ENCODE measurements at regions not wholly inside any gene's neighbourhood (a gene's known extent, or its start where the extent isn't known, plus 50 kb on each side); places are given as distances from the start of the nearest gene placed in this dataset.

GRCh38 chr21:17964199-17964598, 145.0 kb upstream of the C21orf91 start:
- Histone ChIP-seq H3K9ac (replicated peaks in 1 of 4; ENCODE audit: extremely low read depth in 1 of 4, low read depth in 3 of 4, low read length in 3 of 4) (no peak overlapping the region), H3K4me2 (ENCODE audit: insufficient read depth in 1 of 2, low read depth in 2 of 2, low read length in 2 of 2) (no peak overlapping the region), H4K20me1 (replicated peaks in 1 of 2; ENCODE audit: control insufficient read depth in 1 of 2, insufficient read depth in 2 of 2, low read length in 2 of 2) (no peaks in the 10 kb centered on the region), H3K9me3 (ENCODE audit: insufficient read depth in 2 of 2, low read depth in 1 of 2, low read length in 1 of 2) (no peaks in the 10 kb centered on the region), H4K8ac (ENCODE audit: extremely low read depth, insufficient read depth, low read length) (no peak overlapping the region), H3K4me3 (ENCODE audit: extremely low read depth in 1 of 4, insufficient read depth in 2 of 4, low read depth in 3 of 4, low read length in 4 of 4) (no peak overlapping the region), H3K23ac (ENCODE audit: insufficient read length) (no peak overlapping the region), H3K79me2 (ENCODE audit: control insufficient read depth in 1 of 2, insufficient read depth in 2 of 2, low read length in 2 of 2) (no peaks in the 10 kb centered on the region), H3K27me3 (replicated peaks in 1 of 4; ENCODE audit: control insufficient read depth in 3 of 4, extremely low read depth in 1 of 4, insufficient read depth in 3 of 4, low read length in 3 of 4) (no peaks in the 10 kb centered on the region), H3K27ac (ENCODE audit: low read depth, low read length) (no peak overlapping the region), H3K18ac (ENCODE audit: extremely low read depth, low read length) (no peak overlapping the region), H4K91ac (replicated peaks; ENCODE audit: insufficient read length, low read length) (no peak overlapping the region), H2BK120ac (replicated peaks; ENCODE audit: low read depth, low read length) (no peak overlapping the region), H2BK20ac (ENCODE audit: low read length) (no peak overlapping the region), H2BK12ac (ENCODE audit: low read depth, low read length) (no peak overlapping the region), H3K4me1 (replicated peaks in 1 of 4; ENCODE audit: control insufficient read depth in 3 of 4, insufficient read depth in 4 of 4, low read length in 3 of 4) (no peaks in the 10 kb centered on the region), H2AK5ac (ENCODE audit: low read depth, low read length) (no peak overlapping the region), H3K56ac (replicated peaks; ENCODE audit: insufficient read length, low read depth, low read length) (no peak overlapping the region), H2BK15ac (ENCODE audit: low read length) (no peak overlapping the region), H3K14ac (ENCODE audit: insufficient read length) (no peak overlapping the region), H3K23me2 (ENCODE audit: low read depth, low read length) (no peaks in the 10 kb centered on the region), H3K4ac (replicated peaks; ENCODE audit: insufficient read length, low read depth, low read length) (no peak overlapping the region), H3K79me1 (ENCODE audit: low read depth, low read length) (no peaks in the 10 kb centered on the region), H3K36me3 (ENCODE audit: control insufficient read depth in 2 of 4, insufficient read depth in 4 of 4, low read length in 3 of 4) (no peaks in the 10 kb centered on the region), H2AFZ (ENCODE audit: low read length) (no peak overlapping the region), H4K5ac (ENCODE audit: insufficient read length, low read depth, low read length) (no peak overlapping the region), H2BK5ac (ENCODE audit: low read depth, low read length) (no peak overlapping the region)
- FAIRE-seq (no peak), DNase-seq (ENCODE audit: low read depth in 1 of 2, low spot score in 2 of 2) (no peak)
- TF ChIP-seq KDM5A (IDR thresholded peaks at IDR 0.05; ENCODE audit: low read length) (no peak), RFX5 (IDR thresholded peaks at IDR 0.05; ENCODE audit: borderline replicate concordance, low read depth, low read length) (no peak), FOSL1 (IDR thresholded peaks at IDR 0.05; ENCODE audit: insufficient read depth, low read depth, low read length) (no peak), BACH1 (IDR thresholded peaks at IDR 0.05; ENCODE audit: low read length) (no peak)
- ChIA-PET CTCF (ENCODE audit: partially characterized antibody) (no interaction called here), POLR2A (ENCODE audit: partially characterized antibody) (no interaction called here)
- 85% methylated on average over 5 of the region's 5 CpGs; no CpG with 5 or more reads in 1 of the 2 experiments for WGBS, 2 experiments (ENCODE audit: extremely low coverage in 1 of 2, insufficient coverage in 1 of 2, insufficient read length in 1 of 2, insufficient replicate concordance in 2 of 2, low coverage in 1 of 2, low lambda C conversion rate in 2 of 2, missing lambda C conversion rate in 1 of 2)
